ENCODE measurements at regions not wholly inside any gene's neighbourhood (a gene's known extent, or its start where the extent isn't known, plus 50 kb on each side); places are given as distances from the start of the nearest gene placed in this dataset.

GRCh38 chr18:6487968-6488367 lies 73.3 kb upstream of the L3MBTL4 start:
- H3K36me3 ChIP-seq (ENCODE audit: control insufficient read depth in 2 of 4, insufficient read depth in 4 of 4, low read length in 3 of 4) = no peaks in the 10 kb centered on the region
- no peaks in the 10 kb centered on the region for H4K20me1 ChIP-seq (replicated peaks in 1 of 2; ENCODE audit: control insufficient read depth in 1 of 2, insufficient read depth in 2 of 2, low read length in 2 of 2)
- H3K4me1 ChIP-seq (replicated peaks in 1 of 4; ENCODE audit: control insufficient read depth in 3 of 4, insufficient read depth in 4 of 4, low read length in 3 of 4) = peaks cover 5 to 16% (median 9%) of the 10 kb centered on the region in 4 experiments; a peak in 6 of 7 replicates
- ChIA-PET CTCF (ENCODE audit: partially characterized antibody) (interaction anchor here (2.9 kb wide), 1 partner anchor 35 kb away, joined by 12 read pairs; no protein-coding TSS in a partner anchor), POLR2A (ENCODE audit: partially characterized antibody) (no interaction called here)
- no peak overlapping the region for H4K8ac ChIP-seq (ENCODE audit: extremely low read depth, insufficient read depth, low read length)
- H2AK5ac ChIP-seq (ENCODE audit: low read depth, low read length) = no peak overlapping the region
- H3K79me2 ChIP-seq (ENCODE audit: control insufficient read depth in 1 of 2, insufficient read depth in 2 of 2, low read length in 2 of 2) = no peaks in the 10 kb centered on the region
- no peak overlapping the region; the same call in 1 of the 2 replicates for H2BK5ac ChIP-seq (ENCODE audit: low read depth, low read length)
- FAIRE-seq (peak; percentile 91), DNase-seq (ENCODE audit: low read depth in 1 of 2, low spot score in 2 of 2) (peak in 1 of 2 experiments; percentile 46)
- no peak overlapping the region for H2BK120ac ChIP-seq (replicated peaks; ENCODE audit: low read depth, low read length)
- no peak overlapping the region for H2BK12ac ChIP-seq (ENCODE audit: low read depth, low read length)
- H2BK20ac ChIP-seq (ENCODE audit: low read length) = no peak overlapping the region
- H3K14ac ChIP-seq (ENCODE audit: insufficient read length) = no peak overlapping the region
- H3K27me3 ChIP-seq (replicated peaks in 1 of 4; ENCODE audit: control insufficient read depth in 3 of 4, extremely low read depth in 1 of 4, insufficient read depth in 3 of 4, low read length in 3 of 4) = no peaks in the 10 kb centered on the region
- H2BK15ac ChIP-seq (ENCODE audit: low read length) = no peak overlapping the region
- H2AFZ ChIP-seq (ENCODE audit: low read length) = no peak overlapping the region
- H3K4me2 ChIP-seq (ENCODE audit: insufficient read depth in 1 of 2, low read depth in 2 of 2, low read length in 2 of 2) = peak overlapping the region; percentile 12 to 44; a peak in 3 of 4 replicates
- H3K9ac ChIP-seq (replicated peaks in 1 of 4; ENCODE audit: extremely low read depth in 1 of 4, low read depth in 3 of 4, low read length in 3 of 4) = no peak overlapping the region
- H3K79me1 ChIP-seq (ENCODE audit: low read depth, low read length) = no peaks in the 10 kb centered on the region
- no peak overlapping the region; the same call in 1 of the 2 replicates for H3K18ac ChIP-seq (ENCODE audit: extremely low read depth, low read length)
- WGBS, 2 experiments (ENCODE audit: extremely low coverage in 1 of 2, insufficient coverage in 1 of 2, insufficient read length in 1 of 2, insufficient replicate concordance in 2 of 2, low coverage in 1 of 2, low lambda C conversion rate in 2 of 2, missing lambda C conversion rate in 1 of 2) = 45% methylated on average over 1 of the region's 1 CpG; no CpG with 5 or more reads in 1 of the 2 experiments
- no peak overlapping the region for H3K4ac ChIP-seq (replicated peaks; ENCODE audit: insufficient read length, low read depth, low read length)
- H4K91ac ChIP-seq (replicated peaks; ENCODE audit: insufficient read length, low read length) = no peak overlapping the region
- no peak for TF ChIP-seq HDAC2 (IDR thresholded peaks at IDR 0.05; ENCODE audit: borderline replicate concordance in 1 of 2, low read depth in 2 of 2, low read length in 2 of 2)
- no peak for TF ChIP-seq NANOG (IDR thresholded peaks at IDR 0.05; ENCODE audit: insufficient read depth, low read depth, low read length, poor library complexity, severe bottlenecking)
- peak; percentile 37; the same call in 1 of the 2 replicates for TF ChIP-seq JUND (IDR thresholded peaks at IDR 0.05; ENCODE audit: low read length)
- no peak for TF ChIP-seq YY1 (IDR thresholded peaks at IDR 0.05; ENCODE audit: low read depth, low read length)
- TF ChIP-seq TCF12 (IDR thresholded peaks at IDR 0.05; ENCODE audit: low read depth, low read length) = no peak
- TF ChIP-seq TEAD4 (IDR thresholded peaks at IDR 0.05; ENCODE audit: low read depth, low read length) = peak; percentile 86
- no peak for TF ChIP-seq HDAC6 (IDR thresholded peaks at IDR 0.05; ENCODE audit: low read depth, low read length)
- TF ChIP-seq ATF3 (IDR thresholded peaks at IDR 0.05; ENCODE audit: insufficient read depth, low read depth, low read length) = no peak
- no peak for TF ChIP-seq SP4 (IDR thresholded peaks at IDR 0.05; ENCODE audit: low read length)
- no peak for TF ChIP-seq SIRT6 (IDR thresholded peaks at IDR 0.05; ENCODE audit: low read length)
- no peak for TF ChIP-seq KDM1A (IDR thresholded peaks at IDR 0.05; ENCODE audit: borderline replicate concordance, low read length)
- no peak for TF ChIP-seq SRF (IDR thresholded peaks at IDR 0.05; ENCODE audit: low read depth, low read length)
- no peak overlapping the region; the same call in 1 of the 2 replicates for H3K27ac ChIP-seq (ENCODE audit: low read depth, low read length)
- no peak overlapping the region for H3K56ac ChIP-seq (replicated peaks; ENCODE audit: insufficient read length, low read depth, low read length)
- no peak overlapping the region for H4K5ac ChIP-seq (ENCODE audit: insufficient read length, low read depth, low read length)
- H3K4me3 ChIP-seq (ENCODE audit: extremely low read depth in 1 of 4, insufficient read depth in 2 of 4, low read depth in 3 of 4, low read length in 4 of 4) = peak overlapping the region in 1 of 4 experiments; percentile 15; a peak in 1 of 8 replicates
- H3K9me3 ChIP-seq (ENCODE audit: insufficient read depth in 2 of 2, low read depth in 1 of 2, low read length in 1 of 2) = no peaks in the 10 kb centered on the region
- H3K23me2 ChIP-seq (ENCODE audit: low read depth, low read length) = no peaks in the 10 kb centered on the region
- H3K23ac ChIP-seq (ENCODE audit: insufficient read length) = no peak overlapping the region
